K562 (cell line): ENCODE measurements at regions not wholly inside any gene's neighbourhood (a gene's known extent, or its start where the extent isn't known, plus 50 kb on each side); places are given as distances from the start of the nearest gene placed in this dataset.

Source experiments
- ATAC-seq: fragments of 200-7000 bp; cut with Tn5 transposase; 3 replicates; pipeline ENCODE4 v1.9.1; 2020; ENCODE audit warnings: moderate library complexity
- BruUV-seq: library from RNA; stranded (reverse); fragments of 400-500 nt; replicated peaks from 2 replicates; lab custom pipeline; 2021; lab: Mats Ljungman, UMichigan
- CTCF ChIA-PET: fragments of 300-600 bp; formaldehyde crosslinking; extraction: SDS; loops from one replicate; lab custom pipeline; 2021; ENCODE audit warnings: low intra/inter-chr PET ratio; lab: Yijun Ruan, JAX
- POLR2A ChIA-PET: fragments of 300-600, 350-650 bp; sonication (Branson Sonifier 250); formaldehyde crosslinking; extraction: SDS; loops from one replicate; lab custom pipeline; 2021; ENCODE audit warnings: antibody characterized with exemption, inconsistent platforms; lab: Yijun Ruan, JAX
- DNase-seq, 4 experiments: peaks; one replicate each; pipeline versions ENCODE4 v3.0.0 to v3.0.0-alpha.2; 2011 to 2018; ENCODE audit warnings: low spot score in 3 of 4, mixed read lengths in 3 of 4; ENCODE audit errors: extremely low read depth in 1 of 4
- FAIRE-seq: peaks from 2 replicates; lab custom pipeline; 2011; peaks lifted over from hg19 to GRCh38; lab: Jason Lieb, UNC
- H2AFZ ChIP-seq: 2 replicates; pipeline ENCODE4 v1.6.0; 2011; ENCODE audit warnings: low read depth, low read length, control low read depth, inconsistent platforms
- H3K27ac ChIP-seq: fragments of 200-600 bp; 3 replicates; pipeline ENCODE4 v1.8.0; 2011; ENCODE audit warnings: low read depth, mild to moderate bottlenecking, control low read depth, inconsistent platforms, low read length, moderate library complexity, mixed read lengths; ENCODE audit errors: extremely low read depth
- H3K27me3 ChIP-seq, 2 experiments: fragments of 300-600 bp in 1 of 2; 2 replicates in 1 of 2; 3 replicates in 1 of 2; pipeline versions ENCODE4 v1.6.0 to v1.8.0; 2011; ENCODE audit warnings: inconsistent platforms in 2 of 2, low read length in 2 of 2, mild to moderate bottlenecking in 1 of 2, mixed read lengths in 1 of 2, moderate library complexity in 1 of 2; ENCODE audit not compliant: control insufficient read depth in 2 of 2, insufficient read depth in 2 of 2
- H3K36me3 ChIP-seq: fragments of 300-600 bp; 3 replicates; pipeline ENCODE4 v1.8.0; 2011; ENCODE audit warnings: mild to moderate bottlenecking, low read length, inconsistent platforms; ENCODE audit not compliant: control insufficient read depth, insufficient read depth
- H3K4me1 ChIP-seq, 2 experiments: fragments of 200-600 bp in 1 of 2; replicated peaks in 1 of 2; 2 replicates in 1 of 2; 3 replicates in 1 of 2; pipeline versions ENCODE4 v1.5.1 to v1.8.0; 2011; ENCODE audit warnings: inconsistent platforms in 2 of 2, low read length in 2 of 2, mild to moderate bottlenecking in 1 of 2, mixed read lengths in 1 of 2, moderate library complexity in 1 of 2; ENCODE audit not compliant: control insufficient read depth in 2 of 2, insufficient read depth in 2 of 2
- H3K4me2 ChIP-seq: 2 replicates; pipeline ENCODE4 v1.6.1; 2011; ENCODE audit warnings: low read length, control low read depth, inconsistent platforms, mixed read lengths; ENCODE audit not compliant: insufficient read depth
- H3K4me3 ChIP-seq: fragments of 200-600 bp; sonication (generic), shearing (Covaris generic); 2 replicates; pipeline ENCODE4 v1.5.1; 2016; ENCODE audit warnings: control low read depth, inconsistent platforms
- H3K79me2 ChIP-seq: fragments of 200-600 bp; 3 replicates; pipeline ENCODE4 v1.8.0; 2011; ENCODE audit warnings: low read length, inconsistent platforms; ENCODE audit not compliant: control insufficient read depth, insufficient read depth
- H3K9ac ChIP-seq, 2 experiments: 2 replicates each; pipeline versions ENCODE4 v1.6.0 to v1.6.1; 2011; ENCODE audit warnings: low read depth in 2 of 2, low read length in 2 of 2, control low read depth in 1 of 2, inconsistent platforms in 1 of 2, mild to moderate bottlenecking in 1 of 2, mixed read lengths in 1 of 2; ENCODE audit not compliant: insufficient read depth in 1 of 2
- H3K9me1 ChIP-seq: one replicate; pipeline ENCODE4 v1.6.0; 2011; ENCODE audit warnings: inconsistent platforms, mild to moderate bottlenecking, low read length, moderate library complexity; ENCODE audit not compliant: control insufficient read depth, insufficient read depth
- H3K9me3 ChIP-seq: replicated peaks from 2 replicates; pipeline ENCODE4 v1.5.1; 2011; ENCODE audit warnings: low read depth, low read length, inconsistent platforms; ENCODE audit not compliant: control insufficient read depth, insufficient read depth
- H4K20me1 ChIP-seq: replicated peaks from 2 replicates; pipeline ENCODE4 v1.6.1; 2011; ENCODE audit warnings: low read length, inconsistent platforms, mixed read lengths; ENCODE audit not compliant: control insufficient read depth, insufficient read depth
- BRF1 ChIP-seq: IDR thresholded peaks from 3 replicates; pipeline ENCODE4 v1.6.1; 2011; ENCODE audit warnings: borderline replicate concordance, mild to moderate bottlenecking; ENCODE audit not compliant: insufficient read length; ENCODE audit errors: extremely low read depth
- ETS1 ChIP-seq: conservative IDR thresholded peaks from 2 replicates; pipeline ENCODE4 v1.6.1; 2011; ENCODE audit warnings: low read depth, mild to moderate bottlenecking, low read length; ENCODE audit not compliant: control insufficient read depth
- EZH2 ChIP-seq: IDR thresholded peaks from 2 replicates; pipeline ENCODE4 v1.6.1; 2012; ENCODE audit warnings: low read depth, mild to moderate bottlenecking, inconsistent platforms, low read length, borderline replicate concordance
- HNRNPH1 ChIP-seq: fragments of 200-400 bp; formaldehyde crosslinking; optimal IDR thresholded peaks from 2 replicates; pipeline ENCODE3; 2017; ENCODE audit warnings: low read depth, mild to moderate bottlenecking, low read length, moderate library complexity
- JUND ChIP-seq, 2 experiments: IDR thresholded peaks; 2 replicates in 1 of 2; 3 replicates in 1 of 2; pipeline ENCODE4 v1.6.1; 2011; ENCODE audit warnings: borderline replicate concordance in 2 of 2, low read depth in 2 of 2, low read length in 2 of 2, improper control_type of control experiment in 1 of 2, missing biosample characterization in 1 of 2, missing genetic modification characterization in 1 of 2, missing genetic modification reagents in 1 of 2
- MYC ChIP-seq, 2 experiments: fragments of 250-450 bp in 1 of 2; sonication (Bioruptor Pico) in 1 of 2; IDR thresholded peaks; 2 replicates each; pipeline versions ENCODE4 v1.5.1 to v1.6.1; 2012 to 2021; ENCODE audit warnings: low read depth in 2 of 2, borderline replicate concordance in 1 of 2, improper control_type of control experiment in 1 of 2, low read length in 1 of 2, mild to moderate bottlenecking in 1 of 2, moderate library complexity in 1 of 2
- ZKSCAN1 ChIP-seq: fragments of 150-350 bp; IDR thresholded peaks from 2 replicates; pipeline ENCODE4 v1.6.1; 2016; ENCODE audit warnings: low read depth, low read length
- ZNF583 ChIP-seq: fragments of 250-450 bp; sonication (Bioruptor Pico); IDR thresholded peaks from 2 replicates; pipeline ENCODE4 v1.4.0; 2020
- WGBS: fragments of 100-300 bp; shearing (Covaris generic); methylation state at CpG from one replicate; pipeline ENCODE4 v1.1.6; 2016; ENCODE audit warnings: low coverage, mixed read lengths; ENCODE audit not compliant: insufficient coverage; ENCODE audit errors: missing lambda C conversion rate; 5-methylcytosine and 5-hydroxymethylcytosine counted together
- in situ Hi-C: fragments of 300-500 bp; cut with MboI; formaldehyde crosslinking; loops from 4 replicates; pipeline ENCODE4 v1.15.0; 2018; ENCODE audit warnings: inconsistent platforms, mixed read lengths
- intact Hi-C: fragments of 100-400 bp; cut with micrococcal nuclease; formaldehyde crosslinking; loops from 2 replicates; pipeline ENCODE4 v1.14.2; 2022

DNA sequence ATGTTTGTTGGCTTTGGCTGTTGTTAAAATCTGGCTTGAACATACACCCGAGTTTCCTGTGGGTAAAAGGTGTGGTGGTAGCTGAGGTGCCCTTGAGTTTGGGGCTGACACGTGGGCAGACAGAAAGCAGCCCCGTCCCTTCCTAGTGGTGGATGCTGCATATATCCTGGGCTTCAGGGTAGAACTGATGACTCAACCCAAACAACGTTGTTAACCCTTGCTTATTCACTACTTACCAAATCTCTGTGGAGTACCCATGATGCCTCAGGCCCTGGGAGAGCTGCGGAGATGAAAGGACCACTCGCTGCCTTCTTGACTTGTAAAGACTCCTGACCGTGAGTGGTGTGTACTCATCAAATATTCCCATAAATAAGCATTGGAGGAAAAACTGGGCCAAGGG, 245.1 kb downstream of the RAB11FIP2 start:
- Histone ChIP-seq H3K9me1 (no peaks in the 10 kb centered on the region), H3K27me3 (peaks cover 0 to 24% of the 10 kb centered on the region in 2 experiments; a peak in 2 of 5 replicates), H3K79me2 (no peaks in the 10 kb centered on the region), H3K4me1 (no peaks in the 10 kb centered on the region), H3K36me3 (no peaks in the 10 kb centered on the region), H4K20me1 (no peaks in the 10 kb centered on the region), H3K4me3 (no peak overlapping the region), H3K4me2 (no peak overlapping the region), H2AFZ (no peak overlapping the region), H3K27ac (no peak overlapping the region), H3K9me3 (no peaks in the 10 kb centered on the region), H3K9ac (no peak overlapping the region)
- ATAC-seq (no peak), DNase-seq (no peak), FAIRE-seq (no peak)
- CTCF ChIA-PET, result no interaction called here
- in situ Hi-C loops (no loop called here), intact Hi-C loops (no loop called here)
- POLR2A ChIA-PET, result no interaction called here
- 0% methylated on average over 7 of the region's 7 CpGs for WGBS
- TF ChIP-seq EZH2 (no peak), BRF1 (no peak), ZNF583 (CRISPR knock-in tag) (no peak), JUND (IDR thresholded peaks at IDR 0.05; ENCODE audit: borderline replicate concordance, low read depth, low read length) (0 out of 2 replicates have a peak, but pooled peaks have one; percentile 17), JUND (tag; IDR thresholded peaks at IDR 0.05; ENCODE audit: borderline replicate concordance, low read depth, low read length) (no peak), HNRNPH1 (no peak), ZKSCAN1 (no peak), ETS1 (no peak), MYC (IDR thresholded peaks at IDR 0.05; ENCODE audit: low read depth, low read length) (no peak), MYC (CRISPR knock-in tag; IDR thresholded peaks at IDR 0.05; ENCODE audit: borderline replicate concordance, low read depth) (no peak)
- BruUV-seq, result no TSS peak
